ENCODE measurements at regions not wholly inside any gene's neighbourhood (a gene's known extent, or its start where the extent isn't known, plus 50 kb on each side); places are given as distances from the start of the nearest gene placed in this dataset.

DNA sequence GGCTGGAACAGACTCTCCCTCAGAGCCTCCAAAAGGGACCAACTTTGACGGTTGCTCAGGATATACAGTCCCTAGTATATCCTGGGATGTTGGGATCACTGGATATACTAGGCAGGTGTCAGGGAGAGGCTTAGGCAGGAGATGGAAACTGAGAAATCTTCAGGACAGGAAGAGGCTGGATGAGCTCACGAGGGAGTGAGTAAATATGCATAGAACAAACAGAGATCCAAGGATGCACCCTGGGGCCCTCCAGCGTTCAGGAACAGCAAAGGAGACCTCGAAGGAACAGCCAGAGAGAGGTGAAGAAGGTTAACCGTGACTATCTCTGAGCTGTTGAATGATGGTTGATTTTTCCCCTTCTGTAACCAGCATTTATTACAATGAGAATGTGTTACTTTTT, 191.3 kb downstream of the BMP7 start:
- TF ChIP-seq RAD21 (conservative IDR thresholded peaks at IDR 0.05) (no peak), EP300 (conservative IDR thresholded peaks at IDR 0.05; ENCODE audit: poor library complexity, severe bottlenecking) (no peak), EZH2 (IDR thresholded peaks at IDR 0.05; ENCODE audit: borderline replicate concordance, insufficient read depth, low read length, poor library complexity, severe bottlenecking) (no peak), SMC3 (conservative IDR thresholded peaks at IDR 0.05; ENCODE audit: poor library complexity) (no peak), POLR2AphosphoS5 (IDR thresholded peaks at IDR 0.05) (no peak)
- TF ChIP-seq, protein P1, sequence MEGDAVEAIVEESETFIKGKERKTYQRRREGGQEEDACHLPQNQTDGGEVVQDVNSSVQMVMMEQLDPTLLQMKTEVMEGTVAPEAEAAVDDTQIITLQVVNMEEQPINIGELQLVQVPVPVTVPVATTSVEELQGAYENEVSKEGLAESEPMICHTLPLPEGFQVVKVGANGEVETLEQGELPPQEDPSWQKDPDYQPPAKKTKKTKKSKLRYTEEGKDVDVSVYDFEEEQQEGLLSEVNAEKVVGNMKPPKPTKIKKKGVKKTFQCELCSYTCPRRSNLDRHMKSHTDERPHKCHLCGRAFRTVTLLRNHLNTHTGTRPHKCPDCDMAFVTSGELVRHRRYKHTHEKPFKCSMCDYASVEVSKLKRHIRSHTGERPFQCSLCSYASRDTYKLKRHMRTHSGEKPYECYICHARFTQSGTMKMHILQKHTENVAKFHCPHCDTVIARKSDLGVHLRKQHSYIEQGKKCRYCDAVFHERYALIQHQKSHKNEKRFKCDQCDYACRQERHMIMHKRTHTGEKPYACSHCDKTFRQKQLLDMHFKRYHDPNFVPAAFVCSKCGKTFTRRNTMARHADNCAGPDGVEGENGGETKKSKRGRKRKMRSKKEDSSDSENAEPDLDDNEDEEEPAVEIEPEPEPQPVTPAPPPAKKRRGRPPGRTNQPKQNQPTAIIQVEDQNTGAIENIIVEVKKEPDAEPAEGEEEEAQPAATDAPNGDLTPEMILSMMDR (IDR thresholded peaks at IDR 0.05; ENCODE audit: poor library complexity, severe bottlenecking) = no peak
